ENCODE measurements at regions not wholly inside any gene's neighbourhood (a gene's known extent, or its start where the extent isn't known, plus 50 kb on each side); places are given as distances from the start of the nearest gene placed in this dataset.
"Not testable (repeated sequence)": the region's sequence is repeated elsewhere in the genome, so short reads cannot be mapped to it uniquely, and the experiment has no call there.

DNA sequence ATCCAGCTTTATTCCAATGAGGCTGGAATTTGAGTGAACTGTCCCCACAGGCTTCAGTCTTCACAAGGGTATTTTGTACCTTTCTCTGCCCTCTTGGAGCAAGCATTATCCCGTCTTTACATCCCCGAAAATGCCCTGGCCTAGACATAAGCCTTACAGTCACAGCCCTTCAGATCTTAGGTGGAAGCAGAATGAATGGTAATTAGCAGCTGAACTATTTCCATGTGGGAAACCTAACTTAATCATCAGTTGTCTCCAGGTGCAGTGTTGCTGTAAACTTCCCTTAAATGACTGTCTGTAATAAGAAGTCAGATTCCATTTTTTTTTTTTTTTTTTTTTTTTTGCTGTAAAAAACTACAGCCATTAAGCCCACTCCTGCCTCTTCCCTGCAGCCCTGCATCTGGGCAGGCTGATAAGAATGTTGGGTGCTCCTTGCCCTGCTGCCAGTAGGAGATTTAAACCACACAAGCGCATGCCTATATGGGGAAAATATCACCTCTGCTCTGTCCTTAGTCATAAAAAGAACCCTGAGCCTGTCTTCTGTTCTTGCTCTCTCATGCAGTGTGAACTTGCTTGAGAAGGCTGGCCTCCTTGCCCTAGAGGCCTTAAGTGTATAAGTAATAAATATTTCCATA is 426.8 kb upstream of the SLITRK5 start:
- no peak for FAIRE-seq

DNA sequence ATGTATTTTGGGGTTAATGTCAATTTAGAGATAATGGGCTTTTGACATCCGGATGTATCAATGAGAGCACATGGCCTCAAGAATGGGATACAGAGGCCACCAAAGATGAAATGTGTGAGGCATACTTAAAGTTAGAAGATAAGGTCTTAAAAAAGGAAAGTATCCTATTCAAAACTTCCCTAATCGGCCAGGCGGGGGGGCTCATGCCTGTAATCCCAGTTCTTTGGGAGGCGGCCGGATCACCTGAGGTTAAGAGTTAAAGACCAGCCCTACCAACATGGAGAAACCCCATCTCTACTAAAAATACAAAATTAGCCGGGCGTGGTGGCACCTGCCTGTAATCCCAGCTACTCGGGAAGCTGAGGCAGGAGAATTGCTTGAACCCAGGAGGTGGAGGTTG is 421.3 kb upstream of the SLITRK5 start:
- not testable (repeated sequence) for FAIRE-seq

DNA sequence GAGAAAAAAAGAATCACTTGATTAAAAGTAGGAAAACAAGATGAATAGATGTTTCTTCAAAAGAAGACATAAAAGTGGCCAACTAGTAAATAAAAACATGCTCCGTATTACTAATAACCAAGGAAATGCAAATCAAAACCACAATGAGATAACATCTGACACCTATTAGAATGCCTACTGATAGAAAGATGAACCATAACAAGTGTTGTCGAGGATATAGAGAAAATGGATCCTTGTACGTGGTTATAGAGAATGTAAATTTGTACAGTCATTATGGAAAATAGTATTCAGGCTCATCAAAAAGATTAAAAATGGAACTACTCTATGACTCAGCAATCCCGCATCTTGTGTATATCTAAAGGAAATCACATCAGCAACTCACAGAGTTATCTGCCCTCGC is 415.8 kb upstream of the SLITRK5 start:
- FAIRE-seq = no peak

DNA sequence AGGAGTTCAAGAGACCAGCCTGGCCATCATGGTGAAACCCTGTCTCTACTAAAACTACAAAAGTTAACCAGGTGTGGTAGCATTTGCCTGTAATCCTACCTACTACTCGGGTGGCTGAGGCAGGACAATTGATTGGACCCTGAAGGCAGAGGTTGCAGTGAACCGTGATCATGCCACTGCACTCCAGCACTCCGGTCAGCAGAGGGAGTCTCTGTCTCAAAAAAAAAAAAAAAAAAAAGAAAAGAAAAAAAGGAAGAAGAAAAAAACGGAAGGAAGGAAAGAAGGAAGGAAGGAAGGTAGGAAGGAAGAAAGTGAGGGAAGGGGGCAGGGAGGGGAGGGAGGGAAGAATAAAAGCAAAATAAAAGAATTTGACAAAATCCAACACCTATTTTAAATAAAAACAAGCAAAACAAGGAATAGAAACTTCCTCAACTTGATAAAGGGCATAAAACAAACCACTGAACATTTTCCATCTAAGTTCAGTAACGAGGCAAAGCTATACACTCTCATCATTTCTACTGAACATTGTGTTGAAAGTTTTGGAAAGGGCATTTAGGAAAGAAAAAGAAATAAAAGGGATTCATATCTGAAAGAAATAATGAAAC is 411.6 kb upstream of the SLITRK5 start:
- no peak for FAIRE-seq

DNA sequence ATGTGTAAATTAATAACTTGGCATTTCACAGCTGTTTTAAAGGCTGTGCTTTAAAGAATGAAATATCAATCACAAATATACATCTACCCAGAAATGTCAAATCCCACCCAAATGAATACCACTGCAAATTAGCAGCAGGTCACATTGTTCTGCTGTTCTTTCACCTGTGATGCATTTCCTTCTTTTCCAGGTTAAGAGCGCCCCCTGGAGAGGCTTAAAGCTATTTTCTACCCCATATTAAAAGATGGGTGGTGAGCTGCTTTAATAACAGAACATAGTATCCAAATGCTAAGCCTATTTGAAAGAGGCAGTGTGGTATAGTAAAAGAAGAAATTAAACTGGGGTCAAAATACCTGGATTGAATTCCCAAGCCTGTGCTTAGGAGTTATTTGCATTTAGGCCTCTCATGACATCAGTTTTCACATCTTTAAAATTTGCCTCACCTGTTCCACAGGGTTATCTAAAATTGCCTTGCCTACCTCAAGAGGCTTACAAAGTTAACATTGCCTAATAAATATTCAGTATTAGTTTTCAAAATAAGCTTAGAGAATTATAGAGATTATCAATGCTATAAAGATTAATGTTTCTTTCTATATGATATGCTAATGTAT is 396.9 kb upstream of the SLITRK5 start:
- no peak for FAIRE-seq

DNA sequence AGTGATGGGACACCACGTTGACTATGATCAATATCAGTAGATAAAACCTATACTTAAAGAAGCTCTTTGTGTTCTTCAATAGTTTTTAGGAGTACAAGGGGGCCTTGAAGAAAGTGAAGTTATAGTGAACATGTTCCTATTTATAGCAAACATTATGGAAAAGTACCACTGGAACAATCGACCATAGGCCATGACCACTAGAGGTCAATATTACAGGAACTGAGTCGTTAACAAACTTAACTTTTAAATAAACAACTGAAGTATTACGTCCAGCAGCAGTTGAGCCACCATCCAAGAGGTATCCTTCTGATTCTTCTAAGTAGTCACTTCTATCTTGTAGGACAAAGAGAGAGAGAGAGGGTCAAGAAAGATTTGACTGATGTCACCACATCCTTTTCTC is 391.0 kb upstream of the SLITRK5 start:
- no peak for FAIRE-seq

DNA sequence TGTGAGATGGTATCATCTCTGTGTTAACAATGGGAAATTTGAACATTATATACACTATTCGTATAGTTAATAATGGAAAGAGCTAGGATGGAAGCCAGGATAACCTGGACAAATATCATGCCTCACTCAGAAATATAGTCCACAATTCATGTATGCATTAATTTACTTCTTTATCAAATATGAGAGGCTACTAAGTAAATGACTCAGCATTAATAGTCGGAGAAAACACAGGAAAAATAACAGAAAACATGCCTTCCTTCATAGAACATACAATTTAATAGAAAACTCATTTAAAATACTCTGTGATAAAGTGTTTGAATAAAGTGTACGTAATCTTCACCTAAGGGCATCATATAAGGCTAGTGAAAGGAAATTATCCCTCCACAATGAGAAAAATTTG is 383.4 kb upstream of the SLITRK5 start:
- FAIRE-seq = no peak

DNA sequence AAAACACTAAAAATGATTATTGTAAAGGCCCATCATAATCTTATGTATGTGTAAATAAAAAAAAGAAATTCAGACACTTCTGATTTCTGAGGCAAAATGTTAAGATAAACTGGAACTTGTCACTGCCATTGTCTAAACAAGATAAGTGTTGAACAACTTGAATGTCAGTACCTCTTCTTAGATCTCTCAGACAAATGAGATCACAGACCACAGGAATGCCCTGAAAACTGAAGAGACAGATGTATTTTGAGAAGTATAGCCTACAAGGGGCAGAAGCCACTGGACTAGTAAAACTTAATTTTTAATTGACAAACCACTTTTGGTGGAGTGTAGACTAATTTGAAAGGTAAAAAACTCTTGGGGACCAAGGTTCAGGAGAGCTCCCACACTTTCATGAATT is 375.5 kb upstream of the SLITRK5 start:
- no peak for FAIRE-seq

DNA sequence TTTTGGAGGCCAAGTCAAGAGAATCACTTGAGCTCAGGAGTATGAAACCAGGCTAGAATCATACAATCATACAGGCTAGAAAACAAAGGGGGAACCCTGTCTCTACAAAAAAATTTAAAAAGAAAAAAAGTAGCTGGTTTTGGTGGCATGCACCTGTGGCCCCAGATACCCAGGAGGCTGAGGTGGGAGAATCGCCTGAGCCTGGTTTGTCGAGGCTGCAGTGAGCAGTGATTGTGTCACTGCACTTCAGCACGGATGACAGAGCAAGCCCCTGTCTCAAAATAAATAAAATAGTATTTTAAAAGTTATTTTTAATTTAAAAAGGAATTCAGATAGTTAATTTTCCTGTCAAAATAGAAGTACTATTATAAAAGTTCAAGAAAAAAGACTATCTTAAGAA is 369.1 kb upstream of the SLITRK5 start:
- no peak for FAIRE-seq

DNA sequence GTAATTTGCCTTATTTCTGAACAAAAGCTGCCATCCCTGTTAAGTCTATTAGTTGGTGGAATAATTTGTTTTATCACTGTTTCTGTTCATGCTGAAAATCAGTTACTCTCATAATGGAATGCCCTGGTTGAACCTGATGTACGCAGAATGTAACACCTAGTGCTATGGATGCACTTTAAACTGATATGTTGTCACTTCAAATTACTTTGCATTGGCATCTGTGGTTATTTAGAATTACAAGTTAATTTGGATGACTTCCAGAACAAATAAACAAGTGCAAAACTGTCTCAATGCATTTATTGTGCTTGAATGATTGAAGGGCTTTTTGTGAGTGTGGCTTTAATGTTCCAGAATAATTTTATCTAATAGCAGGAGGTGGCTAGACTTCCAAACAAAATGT is 368.2 kb upstream of the SLITRK5 start:
- FAIRE-seq = no peak

DNA sequence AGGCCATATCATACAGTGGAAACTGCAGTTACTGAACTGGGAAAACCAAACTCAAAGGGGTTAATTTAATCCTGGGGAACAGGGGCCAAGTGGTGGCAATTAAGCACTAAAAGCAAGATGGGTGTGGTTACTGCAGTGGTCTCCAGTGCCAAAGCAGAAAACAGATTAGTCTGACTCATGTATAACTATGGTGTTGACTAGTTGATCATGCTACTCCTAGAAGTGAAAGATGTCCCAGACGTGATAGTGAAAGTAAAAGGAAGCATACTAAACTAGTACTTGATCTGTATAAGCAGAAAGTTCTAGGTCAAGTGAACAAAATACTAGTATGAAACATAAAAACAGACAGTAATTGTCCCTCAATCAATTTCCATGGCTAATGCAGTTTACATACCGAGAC is 360.0 kb upstream of the SLITRK5 start:
- FAIRE-seq = no peak

DNA sequence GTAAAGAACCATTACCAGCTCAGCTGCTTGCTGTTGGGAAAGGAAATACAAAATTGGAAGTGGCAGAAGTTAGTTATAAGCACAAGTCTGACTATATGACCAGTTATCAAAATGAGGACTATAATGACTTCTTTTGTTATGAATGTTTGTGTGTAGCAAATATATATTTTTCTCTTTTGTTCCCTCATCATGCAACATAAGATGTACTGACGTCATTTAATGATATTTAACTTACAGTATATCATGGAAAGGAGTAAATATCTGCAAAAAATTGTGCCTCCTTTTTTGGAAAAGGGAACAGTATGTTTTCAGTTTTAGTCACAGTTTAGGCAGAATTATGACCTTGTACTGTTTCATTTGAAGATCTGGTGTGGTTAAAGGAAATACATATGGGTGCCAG is 356.3 kb upstream of the SLITRK5 start:
- no peak for FAIRE-seq

DNA sequence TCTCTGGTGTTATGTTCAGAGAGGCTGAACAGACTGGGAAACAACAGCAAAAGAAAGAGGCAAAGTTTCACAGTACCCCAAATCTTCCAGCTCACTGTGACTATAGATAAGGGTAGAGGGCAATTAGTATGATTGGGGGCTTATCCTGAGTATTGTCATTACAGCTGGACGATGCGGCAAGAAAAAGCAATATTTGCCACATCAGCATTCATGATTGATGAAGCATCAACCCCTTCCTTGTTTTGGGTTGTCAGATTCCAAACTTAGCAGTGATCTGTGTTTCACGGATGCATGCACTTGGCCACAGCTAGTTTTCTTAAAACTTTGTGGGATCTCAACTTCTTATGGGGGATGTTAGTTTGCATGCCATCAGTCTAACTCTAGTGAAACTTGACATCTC is 348.8 kb upstream of the SLITRK5 start:
- no peak for FAIRE-seq

DNA sequence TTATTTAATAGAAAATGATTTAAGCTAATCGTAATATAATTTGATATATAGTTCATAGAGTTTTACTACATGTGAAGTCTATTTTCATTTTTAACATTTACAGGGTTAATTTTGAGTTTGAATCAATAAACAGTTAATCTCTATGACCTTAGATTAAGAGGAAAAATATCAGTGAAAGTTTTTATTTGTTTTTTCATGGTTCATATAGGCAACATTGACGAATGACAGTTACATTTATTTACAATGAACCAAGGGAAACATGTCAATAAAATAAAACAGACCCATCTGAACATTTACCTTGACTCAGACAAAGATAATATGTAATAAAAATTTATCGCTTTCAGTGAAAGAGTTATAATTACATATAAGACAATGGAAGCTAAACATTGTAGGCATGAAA is 346.6 kb upstream of the SLITRK5 start:
- FAIRE-seq = no peak

DNA sequence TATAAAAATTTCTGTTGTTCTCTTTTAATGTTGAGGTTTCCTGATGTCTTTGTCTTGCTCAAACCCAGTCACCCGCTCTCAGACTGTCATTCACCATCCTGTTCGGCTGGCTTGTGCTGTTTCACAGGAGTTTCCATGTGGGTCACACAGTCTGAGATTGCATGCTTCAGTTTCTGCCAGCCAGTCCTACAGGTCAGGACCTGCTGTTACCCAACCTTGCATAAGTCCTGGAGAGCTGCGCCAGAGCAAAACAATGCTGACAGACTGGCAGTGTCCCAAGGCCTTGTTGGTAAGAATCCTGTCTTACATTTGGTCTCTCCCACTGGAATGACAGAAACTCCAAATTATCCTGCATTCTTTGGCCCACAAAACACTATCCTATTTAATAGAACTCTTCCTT is 340.0 kb upstream of the SLITRK5 start:
- no peak for FAIRE-seq

DNA sequence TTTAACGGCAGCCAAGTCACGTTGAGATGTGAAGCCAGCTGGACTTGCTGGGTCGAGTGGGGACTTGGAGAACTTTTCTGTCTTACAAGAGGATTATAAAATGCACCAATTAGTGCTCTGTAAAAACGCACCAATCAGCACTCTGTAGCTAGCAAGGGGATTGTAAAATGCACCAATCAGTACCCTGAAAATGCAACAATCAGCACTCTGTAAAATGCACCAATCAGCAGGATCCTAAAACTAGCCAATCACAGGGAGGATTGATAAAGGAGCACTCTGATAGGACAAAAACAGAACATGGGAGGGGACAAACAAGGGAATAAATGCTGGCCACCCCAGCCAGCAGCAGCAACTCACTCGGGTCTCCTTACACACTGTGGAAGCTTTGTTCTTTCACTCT is 337.6 kb upstream of the SLITRK5 start:
- FAIRE-seq = no peak

DNA sequence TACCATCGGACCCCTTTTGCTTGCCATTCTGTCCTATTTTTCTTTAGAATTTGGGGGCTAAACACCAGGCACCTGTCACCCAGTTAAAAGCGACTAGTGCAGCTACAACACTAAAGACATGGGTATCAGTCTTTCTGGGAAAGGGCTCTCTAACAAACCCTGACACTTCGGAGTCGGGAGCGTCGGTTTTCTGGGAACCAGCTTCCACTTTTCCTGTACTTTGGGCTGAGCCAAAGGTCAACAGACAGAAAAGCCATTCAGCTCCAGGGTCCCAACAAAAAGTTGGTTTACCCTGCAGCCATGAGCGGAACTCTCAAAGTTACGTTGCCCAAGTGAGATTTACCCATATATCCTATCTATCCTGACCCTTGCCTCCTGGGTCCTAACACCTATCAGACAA is 337.0 kb upstream of the SLITRK5 start:
- no peak for FAIRE-seq

DNA sequence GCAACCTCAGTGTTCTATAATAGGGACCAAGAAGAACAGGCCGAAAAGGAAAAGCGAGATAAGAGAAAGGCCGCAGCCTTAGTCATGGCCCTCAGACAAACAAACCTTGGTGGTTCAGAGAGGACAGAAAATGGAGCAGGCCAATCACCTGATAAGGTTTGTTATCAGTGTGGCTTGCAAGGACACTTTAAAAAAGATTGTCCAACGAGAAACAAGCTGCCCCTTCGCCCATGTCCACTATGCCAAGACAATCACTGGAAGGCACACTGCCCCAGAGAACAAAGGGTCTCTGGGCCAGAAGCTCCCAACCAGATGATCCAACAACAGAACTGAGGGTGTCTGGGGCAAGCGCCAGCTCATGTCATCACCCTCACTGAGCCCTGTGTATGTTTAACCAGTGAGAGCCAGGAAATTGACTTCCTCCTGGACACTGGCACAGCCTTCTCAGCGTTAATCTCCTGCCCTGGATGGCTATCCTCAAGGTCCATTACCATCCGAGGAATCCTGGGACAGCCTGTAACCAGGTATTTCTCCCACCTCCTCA is 334.8 kb upstream of the SLITRK5 start:
- FAIRE-seq = not testable (repeated sequence)

DNA sequence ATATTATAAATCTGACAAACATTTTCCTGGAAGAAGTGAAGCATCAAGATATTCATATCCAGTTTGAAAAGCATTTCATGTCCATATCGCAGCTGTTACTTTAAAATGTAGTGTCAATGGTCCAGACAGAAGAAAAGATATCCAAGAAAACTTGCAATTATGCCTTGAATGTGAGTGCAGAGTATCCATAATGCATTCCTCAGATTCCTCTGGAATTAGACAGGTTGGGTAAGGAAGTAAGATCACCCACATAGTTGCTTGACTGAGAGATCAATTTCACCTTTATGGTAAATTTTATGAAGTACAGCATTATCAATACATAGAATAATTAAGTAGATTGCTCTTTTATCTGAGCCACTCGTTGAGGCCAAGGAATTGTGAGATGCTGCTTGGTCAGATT is 327.0 kb upstream of the SLITRK5 start:
- FAIRE-seq = no peak

DNA sequence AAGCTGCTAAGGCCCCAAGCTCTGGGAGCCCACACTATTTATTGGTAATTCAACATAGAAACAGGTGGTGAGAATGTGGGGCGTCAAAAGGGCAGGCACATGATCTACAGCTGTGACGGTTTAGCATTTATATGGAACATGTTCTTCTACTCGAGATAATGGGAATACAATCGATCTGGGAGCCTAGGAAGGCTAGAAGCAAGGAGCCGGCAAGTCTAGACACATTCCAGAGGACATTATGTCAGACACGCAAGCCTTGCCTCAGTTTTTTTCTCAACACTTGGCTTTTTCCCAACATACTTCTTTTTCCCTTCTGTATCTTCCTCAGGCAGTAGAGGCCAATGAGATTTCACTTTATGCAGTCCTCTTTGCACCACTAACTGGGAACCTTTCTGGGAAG is 315.7 kb upstream of the SLITRK5 start:
- no peak for FAIRE-seq

DNA sequence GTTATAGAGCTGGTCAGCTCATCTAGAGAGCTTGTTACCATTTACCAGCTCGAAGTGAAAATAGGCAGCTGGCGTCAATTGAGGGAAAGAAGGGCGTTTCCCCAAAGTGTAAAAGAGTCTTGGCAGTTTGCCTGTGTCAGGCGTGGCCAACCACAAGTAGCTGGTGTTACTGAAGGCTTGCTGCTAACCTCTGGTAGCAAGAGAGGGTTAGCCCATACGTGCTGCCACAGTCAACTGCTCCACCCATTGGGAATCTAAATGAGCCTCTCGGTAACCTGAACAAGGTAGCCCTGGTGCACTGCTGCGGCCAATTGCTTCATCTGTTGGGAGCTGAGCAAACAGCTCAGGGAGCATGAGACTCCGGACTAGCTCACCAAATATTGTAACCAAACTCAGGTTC is 314.9 kb upstream of the SLITRK5 start:
- FAIRE-seq = no peak

DNA sequence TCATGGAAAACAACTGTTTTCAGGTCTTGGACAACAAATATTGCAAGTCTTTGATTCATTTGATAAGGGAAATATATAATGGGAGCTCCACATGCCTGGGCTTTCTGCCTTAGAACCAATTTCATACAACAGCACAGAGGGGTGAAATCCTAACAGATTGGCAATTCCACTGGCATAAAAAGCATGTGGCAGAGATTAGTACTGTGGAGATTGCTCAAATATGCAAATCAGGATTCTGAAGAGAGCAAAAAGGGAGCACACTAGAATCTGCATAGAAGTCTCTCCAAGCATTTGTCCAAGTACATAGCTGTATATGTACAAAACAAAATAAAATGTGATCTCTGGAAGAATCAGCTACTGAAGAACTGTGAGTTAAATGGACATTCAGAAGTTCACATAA is 312.9 kb upstream of the SLITRK5 start:
- no peak for FAIRE-seq

DNA sequence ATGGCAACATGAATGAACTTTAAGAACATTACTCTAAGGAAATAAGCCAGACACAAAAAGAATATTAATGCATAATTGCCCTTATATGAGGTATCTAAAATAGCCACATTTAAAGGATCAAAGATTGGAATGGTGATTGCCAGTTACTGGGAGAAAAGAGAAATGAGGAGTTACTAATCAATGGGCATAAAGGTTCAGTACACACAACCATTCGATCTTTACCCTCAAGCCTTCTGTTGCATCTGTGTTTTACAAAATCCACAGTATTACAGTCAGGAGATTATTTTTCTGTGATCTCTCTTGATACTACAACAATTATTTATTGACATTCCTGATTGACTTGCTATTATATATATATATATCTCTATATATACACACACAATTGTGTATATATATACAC is 310.0 kb upstream of the SLITRK5 start:
- FAIRE-seq = no peak

DNA sequence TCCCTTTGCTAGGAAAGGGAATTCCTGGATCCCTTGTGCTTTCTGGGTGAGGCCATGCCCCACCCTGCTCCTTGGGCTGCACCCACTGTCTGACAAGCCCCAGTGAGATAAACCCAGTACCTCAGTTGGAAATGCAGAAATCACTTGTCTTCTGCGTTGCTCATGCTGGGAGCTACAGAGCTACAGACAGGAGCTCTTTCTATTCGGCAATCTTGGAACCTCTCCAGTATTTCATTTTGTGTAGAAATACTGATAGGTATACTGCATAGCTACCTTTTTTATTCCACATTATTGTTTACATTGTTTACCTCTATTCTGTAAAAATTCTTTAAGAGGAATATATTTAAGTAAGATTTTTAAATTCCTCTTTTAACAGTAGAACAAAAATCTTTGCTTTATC is 302.5 kb upstream of the SLITRK5 start:
- FAIRE-seq = no peak

DNA sequence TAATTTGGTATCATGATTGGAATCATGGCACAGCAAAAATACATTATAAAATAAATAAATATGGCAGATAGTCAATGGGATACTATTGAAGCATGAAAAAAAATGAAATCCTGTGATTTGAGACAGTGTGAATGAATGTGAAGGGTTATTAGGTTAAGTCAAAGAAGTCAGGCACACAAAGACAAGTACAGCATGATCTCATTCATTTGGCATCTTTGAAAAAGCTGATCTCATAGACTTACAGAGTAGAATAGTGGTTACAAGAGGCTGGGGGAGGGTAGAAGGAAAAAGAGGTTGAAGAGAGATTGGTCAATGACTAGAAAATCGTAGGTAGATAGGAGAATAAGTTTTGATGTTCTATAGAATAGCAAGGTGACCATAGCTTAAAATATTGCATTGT is 295.1 kb upstream of the SLITRK5 start:
- no peak for FAIRE-seq
